Dendritic cell treated with granulocyte-macrophage colony-stimulating factor and Interleukin-4, amounts not matched to agents 40 ng/mL and 50 ng/mL, for 4 days (primary cell): ENCODE measurements at regions not wholly inside any gene's neighbourhood (a gene's known extent, or its start where the extent isn't known, plus 50 kb on each side); places are given as distances from the start of the nearest gene placed in this dataset.
"Not testable (repeated sequence)": the region's sequence is repeated elsewhere in the genome, so short reads cannot be mapped to it uniquely, and the experiment has no call there.

ENCODE experiments used
- H3K27ac Mint-ChIP-seq: one replicate; pipeline ENCODE4 v1.8.0; 2022; ENCODE audit warnings: mild to moderate bottlenecking, mixed read lengths
- H3K27me3 Mint-ChIP-seq: one replicate; pipeline ENCODE4 v1.8.0; 2022; ENCODE audit warnings: mild to moderate bottlenecking, mixed read lengths
- H3K36me3 Mint-ChIP-seq: one replicate; pipeline ENCODE4 v1.8.0; 2022; ENCODE audit warnings: low read depth, mixed read lengths
- H3K4me1 Mint-ChIP-seq: one replicate; pipeline ENCODE4 v1.8.0; 2022; ENCODE audit warnings: low read depth, mixed read lengths
- H3K4me3 Mint-ChIP-seq: one replicate; pipeline ENCODE4 v1.8.0; 2022; ENCODE audit warnings: mild to moderate bottlenecking, moderate library complexity, mixed read lengths
- H3K9me3 Mint-ChIP-seq: one replicate; pipeline ENCODE4 v1.8.0; 2022; ENCODE audit warnings: mixed read lengths
- intact Hi-C: fragments of 100-400 bp; cut with micrococcal nuclease; formaldehyde crosslinking; loops from one replicate; pipeline ENCODE4 v1.15.0; 2022

GRCh38 chr2:84017010-84017409 is 442.1 kb downstream of the SUCLG1 start:
- no peaks in the 10 kb centered on the region for H3K9me3 Mint-ChIP-seq
- no peaks in the 10 kb centered on the region for H3K36me3 Mint-ChIP-seq
- H3K4me3 Mint-ChIP-seq = no peak overlapping the region
- no peaks in the 10 kb centered on the region for H3K4me1 Mint-ChIP-seq
- no peaks in the 10 kb centered on the region for H3K27me3 Mint-ChIP-seq
- H3K27ac Mint-ChIP-seq = no peak overlapping the region
- intact Hi-C loops = no loop called here

GRCh38 chr2:84016183-84016582 is 442.9 kb downstream of the SUCLG1 start:
- Mint-ChIP-seq H3K9me3 (no peaks in the 10 kb centered on the region), H3K4me1 (no peaks in the 10 kb centered on the region), H3K27me3 (no peaks in the 10 kb centered on the region), H3K36me3 (no peaks in the 10 kb centered on the region), H3K4me3 (no peak overlapping the region), H3K27ac (no peak overlapping the region)
- intact Hi-C loops = no loop called here

DNA sequence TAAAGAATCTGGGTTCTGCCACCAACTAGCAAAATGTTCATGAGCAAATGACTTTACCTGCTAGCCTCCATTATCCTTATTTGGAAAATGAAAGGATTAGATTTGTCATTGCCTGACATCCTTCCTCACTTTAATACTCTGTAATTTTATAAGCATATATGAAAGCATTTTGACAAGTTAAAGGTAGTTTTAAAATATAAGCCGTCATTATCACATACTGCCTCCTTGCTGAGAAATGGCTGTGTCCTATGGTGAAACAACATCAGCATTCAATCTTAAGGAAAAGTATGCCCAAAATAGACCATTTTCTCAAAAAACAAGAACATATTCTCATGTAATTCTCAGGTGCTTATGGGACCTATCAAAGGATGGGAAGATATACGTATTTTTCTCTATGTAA is 461.2 kb downstream of the SUCLG1 start:
- intact Hi-C loops = no loop called here
- H3K27ac Mint-ChIP-seq = no peak overlapping the region
- peaks cover 2% of the 10 kb centered on the region for H3K9me3 Mint-ChIP-seq
- no peaks in the 10 kb centered on the region for H3K36me3 Mint-ChIP-seq
- H3K4me1 Mint-ChIP-seq = no peaks in the 10 kb centered on the region
- no peak overlapping the region for H3K4me3 Mint-ChIP-seq
- no peaks in the 10 kb centered on the region for H3K27me3 Mint-ChIP-seq

- peaks cover 10% of the 10 kb centered on the region for H3K9me3 Mint-ChIP-seq
- H3K4me1 Mint-ChIP-seq = no peaks in the 10 kb centered on the region
- no peaks in the 10 kb centered on the region for H3K27me3 Mint-ChIP-seq
- no peak overlapping the region for H3K27ac Mint-ChIP-seq
- H3K36me3 Mint-ChIP-seq = no peaks in the 10 kb centered on the region
- H3K4me3 Mint-ChIP-seq = no peak overlapping the region
- intact Hi-C loops = no loop called here
Observed at GRCh38 chr2:83994633-83995179, 464.4 kb downstream of the SUCLG1 start.

GRCh38 chr2:83993873-83994632 is 465.0 kb downstream of the SUCLG1 start:
- Mint-ChIP-seq H3K36me3 (no peaks in the 10 kb centered on the region), H3K4me1 (no peaks in the 10 kb centered on the region), H3K27ac (no peak overlapping the region), H3K9me3 (peaks cover 10% of the 10 kb centered on the region), H3K4me3 (no peak overlapping the region), H3K27me3 (no peaks in the 10 kb centered on the region)
- intact Hi-C loops = no loop called here

DNA sequence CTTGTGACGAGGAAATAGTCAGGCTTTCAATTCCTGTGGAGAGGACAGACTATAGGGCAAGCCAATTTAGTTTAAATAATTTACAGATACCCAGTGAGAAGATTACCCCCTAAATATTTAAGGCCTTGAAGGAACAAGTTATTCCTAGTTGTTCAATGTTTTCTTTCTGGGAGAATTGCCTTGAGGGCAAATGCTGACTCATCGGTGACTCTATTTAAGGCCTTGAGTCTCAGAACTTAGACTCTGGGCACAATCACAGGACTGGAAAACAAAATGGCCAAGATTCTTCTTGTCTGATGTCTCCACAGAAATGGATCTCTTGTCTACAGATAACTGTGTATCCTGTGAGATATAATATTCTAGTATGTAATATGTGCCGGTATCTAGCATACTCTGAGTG is 467.1 kb downstream of the SUCLG1 start:
- no peak overlapping the region for H3K27ac Mint-ChIP-seq
- no peaks in the 10 kb centered on the region for H3K27me3 Mint-ChIP-seq
- intact Hi-C loops = no loop called here
- H3K4me3 Mint-ChIP-seq = no peak overlapping the region
- no peaks in the 10 kb centered on the region for H3K4me1 Mint-ChIP-seq
- peaks cover 11% of the 10 kb centered on the region for H3K9me3 Mint-ChIP-seq
- H3K36me3 Mint-ChIP-seq = no peaks in the 10 kb centered on the region

- H3K9me3 Mint-ChIP-seq = peaks cover 21% of the 10 kb centered on the region
- H3K4me3 Mint-ChIP-seq = no peak overlapping the region
- H3K27ac Mint-ChIP-seq = no peak overlapping the region
- H3K36me3 Mint-ChIP-seq = no peaks in the 10 kb centered on the region
- H3K27me3 Mint-ChIP-seq = no peaks in the 10 kb centered on the region
- no peaks in the 10 kb centered on the region for H3K4me1 Mint-ChIP-seq
- intact Hi-C loops = no loop called here
Observed at GRCh38 chr2:83990636-83991035, 468.4 kb downstream of the SUCLG1 start.

DNA sequence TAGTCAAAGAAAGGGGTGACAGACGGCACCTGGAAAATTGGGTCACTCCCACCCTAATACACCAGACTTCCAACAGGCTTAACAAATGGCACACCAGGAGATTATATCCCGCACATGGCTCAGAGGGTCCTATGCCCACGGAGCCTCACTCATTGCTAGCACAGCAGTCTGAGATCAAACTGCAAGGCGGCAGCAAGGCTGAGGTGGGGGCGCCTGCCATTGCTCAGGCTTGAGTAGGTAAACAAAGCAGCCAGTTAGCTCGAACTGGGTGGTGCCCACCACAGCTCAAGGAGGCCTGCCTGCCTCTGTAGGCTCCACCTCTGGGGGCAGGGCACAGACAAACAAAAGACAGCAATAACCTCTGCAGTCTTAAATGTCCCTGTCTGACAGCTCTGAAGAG is 482.5 kb downstream of the SUCLG1 start:
- H3K4me3 Mint-ChIP-seq, H3K4me1 Mint-ChIP-seq, H3K27me3 Mint-ChIP-seq, H3K36me3 Mint-ChIP-seq, H3K27ac Mint-ChIP-seq, intact Hi-C loops: not testable (repeated sequence)
- peaks cover 41% of the 10 kb centered on the region for H3K9me3 Mint-ChIP-seq

DNA sequence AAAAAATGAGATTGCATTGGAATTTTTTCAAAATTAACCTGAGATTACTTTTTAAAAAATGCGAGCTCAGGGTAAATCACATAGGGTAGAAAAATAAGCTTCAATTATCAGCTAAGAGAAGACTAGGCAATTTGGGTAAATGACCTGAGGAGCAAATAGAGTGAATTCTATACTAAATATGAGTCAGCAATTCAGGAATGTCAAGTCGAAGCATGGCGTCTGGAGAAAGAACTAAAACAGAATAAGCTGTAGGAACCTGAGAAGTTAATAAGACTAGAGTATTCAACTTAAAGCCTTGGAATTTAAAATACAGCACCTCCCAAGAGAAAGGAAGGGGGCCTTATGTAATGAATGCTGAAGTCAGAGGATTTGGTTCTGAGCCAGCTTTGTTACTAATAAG is 487.0 kb downstream of the SUCLG1 start:
- H3K4me3 Mint-ChIP-seq = no peak overlapping the region
- H3K27me3 Mint-ChIP-seq = no peaks in the 10 kb centered on the region
- no peaks in the 10 kb centered on the region for H3K4me1 Mint-ChIP-seq
- H3K36me3 Mint-ChIP-seq = no peaks in the 10 kb centered on the region
- intact Hi-C loops = no loop called here
- H3K27ac Mint-ChIP-seq = no peak overlapping the region
- H3K9me3 Mint-ChIP-seq = peaks cover 29% of the 10 kb centered on the region

DNA sequence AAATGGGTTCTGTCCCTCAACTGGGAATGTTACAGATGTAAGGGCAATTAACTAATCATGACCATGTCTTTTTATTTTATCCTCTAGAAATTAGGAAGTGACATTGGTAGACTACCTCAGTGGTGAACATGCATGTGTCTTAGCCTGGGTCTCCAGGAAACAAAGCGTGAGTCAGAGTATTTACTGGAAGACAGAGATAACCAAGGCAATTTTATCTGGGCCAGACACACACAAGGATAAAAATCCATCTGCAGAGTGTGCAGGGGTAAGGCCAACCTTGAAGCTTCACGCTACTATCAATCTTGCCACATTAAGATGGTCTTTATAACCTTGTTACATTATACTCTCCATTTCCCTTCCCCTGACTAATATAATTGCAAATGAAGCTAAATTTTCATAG is 487.5 kb downstream of the SUCLG1 start:
- no peak overlapping the region for H3K27ac Mint-ChIP-seq
- H3K4me3 Mint-ChIP-seq = no peak overlapping the region
- no peaks in the 10 kb centered on the region for H3K27me3 Mint-ChIP-seq
- intact Hi-C loops = no loop called here
- no peaks in the 10 kb centered on the region for H3K4me1 Mint-ChIP-seq
- peaks cover 25% of the 10 kb centered on the region for H3K9me3 Mint-ChIP-seq
- no peaks in the 10 kb centered on the region for H3K36me3 Mint-ChIP-seq

DNA sequence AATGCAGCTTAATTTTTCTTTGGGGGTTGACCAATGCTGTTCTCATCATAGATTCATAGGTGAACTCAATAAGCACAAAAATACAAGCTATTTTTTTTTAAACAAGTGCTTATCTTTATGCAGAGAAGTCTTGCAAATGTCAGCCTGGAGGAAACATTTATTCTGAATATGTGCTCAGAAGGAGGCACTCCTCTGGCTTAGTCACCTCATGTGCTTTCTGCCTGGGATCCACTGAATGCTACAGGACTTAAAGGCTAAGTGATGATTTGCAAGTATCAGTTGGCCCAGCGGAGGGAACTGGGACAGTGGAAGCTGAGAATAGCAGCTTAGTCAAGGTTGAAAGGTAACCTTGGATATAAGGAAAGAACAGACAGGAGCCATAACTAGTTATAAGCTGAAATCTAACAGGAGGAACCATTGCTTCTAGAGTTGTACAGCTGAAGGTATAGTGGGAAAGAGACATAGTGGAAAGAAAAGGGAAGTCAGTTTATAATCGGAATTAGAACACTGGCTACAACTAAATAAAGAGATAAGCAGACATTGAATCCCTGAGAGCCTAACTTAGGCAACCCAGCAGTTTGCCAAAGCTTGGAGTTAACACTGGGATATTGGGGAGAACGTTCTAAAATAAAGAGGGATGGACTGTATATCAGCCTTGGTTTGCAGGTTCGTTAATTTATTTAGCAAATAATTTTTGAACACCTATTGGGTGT is 488.7 kb downstream of the SUCLG1 start:
- H3K27me3 Mint-ChIP-seq = no peaks in the 10 kb centered on the region

DNA sequence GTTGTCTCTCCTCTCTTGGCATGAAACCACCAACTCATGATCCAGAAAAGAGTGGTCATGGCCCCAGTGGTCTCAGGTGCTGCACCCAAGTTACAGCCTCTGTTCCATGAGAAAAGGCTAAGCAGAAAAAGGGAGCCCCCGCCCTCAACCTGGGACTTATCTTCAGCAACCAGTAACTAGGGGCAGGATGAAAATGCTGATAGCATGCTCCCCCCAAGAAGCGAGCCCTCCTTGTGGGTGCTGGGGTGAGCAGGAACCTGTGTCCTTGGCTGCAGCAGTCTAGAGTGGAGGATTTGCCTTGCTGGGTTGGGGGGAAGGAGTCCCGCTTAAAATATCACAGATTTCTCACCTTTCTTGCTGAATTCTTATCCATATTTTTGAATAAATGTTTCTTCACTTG is 490.0 kb downstream of the SUCLG1 start:
- intact Hi-C loops = no loop called here
- Mint-ChIP-seq H3K27ac (no peak overlapping the region), H3K4me1 (no peaks in the 10 kb centered on the region), H3K27me3 (no peaks in the 10 kb centered on the region), H3K36me3 (no peaks in the 10 kb centered on the region), H3K4me3 (no peak overlapping the region), H3K9me3 (peaks cover 13% of the 10 kb centered on the region)

More for the DNA sequence above, 488.7 kb downstream of the SUCLG1 start:
- no peak overlapping the region for H3K27ac Mint-ChIP-seq
- H3K9me3 Mint-ChIP-seq = peaks cover 14% of the 10 kb centered on the region
- intact Hi-C loops = no loop called here
- H3K4me1 Mint-ChIP-seq = no peaks in the 10 kb centered on the region
- no peak overlapping the region for H3K4me3 Mint-ChIP-seq
- H3K36me3 Mint-ChIP-seq = no peaks in the 10 kb centered on the region

DNA sequence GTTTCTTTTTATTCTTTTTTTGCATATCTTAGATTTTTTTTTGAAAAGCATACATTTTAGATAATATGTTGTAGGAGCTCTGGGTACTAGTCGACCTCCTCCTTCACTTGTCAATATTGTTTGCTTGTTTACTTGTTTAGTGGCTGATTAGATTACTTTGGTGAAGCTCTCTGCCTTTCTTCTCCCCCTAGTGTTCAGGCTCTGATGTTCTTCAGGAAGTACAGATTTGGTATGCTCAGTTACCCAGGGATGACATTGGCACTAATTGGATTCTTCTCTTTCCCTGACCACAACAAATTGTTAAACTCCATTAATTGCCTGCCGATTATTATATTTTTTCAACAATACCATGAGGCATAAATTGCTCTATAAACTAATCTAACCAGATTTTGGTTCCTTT is 491.2 kb downstream of the SUCLG1 start:
- H3K4me3 Mint-ChIP-seq = no peak overlapping the region
- no peak overlapping the region for H3K27ac Mint-ChIP-seq
- peaks cover 13% of the 10 kb centered on the region for H3K9me3 Mint-ChIP-seq
- no peaks in the 10 kb centered on the region for H3K36me3 Mint-ChIP-seq
- intact Hi-C loops = no loop called here
- no peaks in the 10 kb centered on the region for H3K4me1 Mint-ChIP-seq
- no peaks in the 10 kb centered on the region for H3K27me3 Mint-ChIP-seq

DNA sequence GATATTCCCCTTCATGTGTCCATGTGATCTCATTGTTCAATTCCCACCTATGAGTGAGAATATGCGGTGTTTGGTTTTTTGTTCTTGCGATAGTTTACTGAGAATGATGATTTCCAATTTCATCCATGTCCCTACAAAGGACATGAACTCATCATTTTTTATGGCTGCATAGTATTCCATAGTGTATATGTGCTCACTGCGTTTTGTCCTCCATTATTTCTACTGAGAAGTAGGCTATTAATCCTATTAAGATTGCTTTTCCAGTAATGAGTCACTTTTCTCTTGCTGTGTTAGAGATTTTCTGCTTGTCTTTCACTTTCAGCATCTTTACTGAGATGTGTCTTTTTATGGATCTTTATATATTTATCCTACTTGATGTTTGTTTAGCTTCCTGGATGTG is 492.1 kb downstream of the SUCLG1 start:
- intact Hi-C loops, H3K4me1 Mint-ChIP-seq, H3K4me3 Mint-ChIP-seq, H3K27me3 Mint-ChIP-seq, H3K36me3 Mint-ChIP-seq, H3K27ac Mint-ChIP-seq: not testable (repeated sequence)
- peaks cover 13% of the 10 kb centered on the region for H3K9me3 Mint-ChIP-seq
